GM21526 (cell line): ENCODE measurements at regions not wholly inside any gene's neighbourhood (a gene's known extent, or its start where the extent isn't known, plus 50 kb on each side); places are given as distances from the start of the nearest gene placed in this dataset.

Experiments used
- ATAC-seq: cut with Tn5 transposase; IDR thresholded peaks from one replicate; pipeline ENCODE4 v1.9.1; 2021; ENCODE audit warnings: moderate library complexity; ENCODE audit not compliant: unreplicated experiment, low FRiP score

DNA sequence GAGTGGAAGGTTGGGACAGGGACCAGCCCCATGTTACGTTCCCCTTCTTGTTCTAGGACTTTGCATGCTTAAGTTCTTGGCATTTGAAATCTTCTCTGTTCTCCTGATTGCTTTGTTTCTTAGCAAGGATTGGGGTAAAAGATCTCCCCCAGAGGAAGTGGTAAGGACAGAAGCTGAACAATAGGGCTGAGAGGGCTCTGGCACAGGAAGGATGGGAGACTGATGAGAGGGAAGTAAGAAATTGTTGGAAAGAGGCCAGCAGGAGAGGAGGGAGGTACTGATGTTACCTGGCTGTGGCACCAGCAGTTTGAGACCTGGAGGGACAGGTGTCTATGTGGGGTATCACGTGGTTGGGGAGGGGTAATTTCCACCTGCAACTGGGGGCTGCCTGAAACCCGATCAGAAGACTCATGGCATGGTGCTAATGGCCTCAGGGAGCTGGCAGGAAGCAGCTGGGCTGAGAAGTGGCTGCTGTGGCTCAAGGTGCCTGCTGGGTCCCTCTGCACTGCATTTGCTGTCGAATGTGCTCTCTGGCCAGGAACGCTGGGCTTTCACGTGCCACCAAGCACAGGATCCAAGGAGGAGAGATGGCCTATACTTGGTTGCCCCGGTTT is 108.4 kb downstream of the LSM3 start:
- ATAC-seq = no peak

DNA sequence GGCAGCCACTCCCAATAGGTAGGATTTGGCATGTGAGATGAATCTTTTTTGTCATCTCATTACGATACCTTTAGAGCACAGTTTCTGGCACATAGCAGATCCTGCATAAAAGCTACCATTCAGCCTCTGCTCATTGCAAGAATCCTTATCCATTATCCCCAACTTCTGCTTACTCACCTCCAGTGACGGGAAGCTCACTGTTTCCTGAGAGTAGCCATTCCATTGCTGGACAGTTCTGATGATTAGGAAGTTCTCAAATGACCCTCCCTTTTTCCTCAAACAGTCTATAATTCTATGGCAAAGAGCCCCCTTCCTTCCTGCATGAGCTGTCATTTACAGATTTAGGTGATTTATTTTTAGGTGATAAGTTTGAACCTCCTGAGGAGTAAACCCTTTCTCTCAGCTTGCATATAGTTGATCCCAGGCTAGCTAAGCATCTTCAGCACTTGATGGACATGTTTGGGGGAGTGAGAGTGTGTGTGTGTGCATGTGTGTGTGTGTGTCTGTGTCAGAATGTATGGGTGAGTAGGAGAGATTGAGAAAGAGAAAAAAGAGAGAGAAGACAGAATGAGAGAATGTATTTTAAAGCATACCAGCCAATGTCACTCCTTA is 109.7 kb downstream of the LSM3 start:
- no peak for ATAC-seq

DNA sequence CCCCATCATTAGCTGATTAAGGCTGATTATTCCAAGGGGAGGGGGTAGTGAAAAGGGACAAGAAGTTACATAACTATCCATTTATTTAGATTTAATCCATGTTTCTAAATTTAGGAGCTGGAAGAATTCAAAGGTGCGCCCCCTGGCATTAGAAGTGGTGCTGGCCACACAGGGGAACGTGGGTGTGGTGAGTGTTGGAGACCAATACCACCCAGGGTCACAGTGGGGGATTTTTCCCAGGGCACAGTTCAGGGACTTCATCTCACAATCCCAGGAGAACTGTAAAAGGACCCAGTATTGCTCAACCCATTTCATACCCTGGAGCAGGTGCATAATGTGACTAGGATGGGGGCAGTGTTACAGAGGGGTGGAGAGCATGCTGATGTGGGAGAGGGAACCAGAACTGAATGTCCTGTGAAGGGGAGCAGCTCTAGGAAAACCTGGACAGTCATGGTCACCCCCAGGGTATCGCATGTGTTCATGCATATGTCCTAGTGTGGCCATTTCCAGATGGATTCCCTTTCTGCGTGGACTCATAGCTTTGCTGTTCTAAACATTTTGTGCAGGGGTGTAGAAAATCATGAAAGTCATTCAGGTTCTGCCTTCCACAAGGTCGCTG is 110.3 kb downstream of the LSM3 start:
- ATAC-seq = no peak

DNA sequence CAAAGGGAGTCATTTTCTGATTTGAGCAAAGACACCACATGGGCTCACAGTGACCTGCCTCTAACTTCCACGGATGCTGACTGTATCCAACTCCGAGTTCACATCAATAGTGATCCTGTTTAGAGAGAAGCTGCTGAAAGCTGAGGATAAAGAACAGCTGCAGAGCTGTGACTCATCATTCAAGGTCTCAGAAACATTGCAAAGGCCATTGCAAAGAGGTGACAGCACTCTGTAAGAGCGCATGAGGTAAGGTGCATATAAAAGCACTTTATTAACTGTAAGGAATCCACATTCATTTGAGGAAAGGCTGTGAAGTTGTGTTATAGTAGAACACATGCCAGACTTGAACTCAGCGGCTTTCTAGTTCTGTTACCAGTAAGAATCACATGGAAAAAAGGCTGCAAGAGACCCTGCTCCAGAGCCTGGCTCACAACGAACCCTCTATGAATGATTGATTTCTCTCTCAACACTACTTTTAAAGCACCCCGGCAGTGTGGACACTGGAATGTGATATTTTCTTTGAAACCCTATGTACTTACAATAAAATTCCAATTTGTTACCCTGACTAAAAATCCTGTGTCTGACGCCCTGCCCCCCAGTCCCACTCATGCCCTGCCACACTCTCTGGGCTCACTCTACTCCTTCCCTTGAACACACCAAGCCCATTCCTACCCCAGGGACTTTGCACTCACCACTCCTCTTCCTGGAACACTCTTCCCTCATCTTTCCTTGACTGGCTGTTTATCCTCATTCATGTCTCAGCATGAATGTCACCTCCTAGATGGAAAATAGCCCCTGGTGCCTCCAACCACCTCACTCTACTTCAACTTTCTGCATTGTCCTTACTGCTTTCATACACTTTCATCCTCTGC is 111.2 kb downstream of the LSM3 start:
- ATAC-seq = no peak

DNA sequence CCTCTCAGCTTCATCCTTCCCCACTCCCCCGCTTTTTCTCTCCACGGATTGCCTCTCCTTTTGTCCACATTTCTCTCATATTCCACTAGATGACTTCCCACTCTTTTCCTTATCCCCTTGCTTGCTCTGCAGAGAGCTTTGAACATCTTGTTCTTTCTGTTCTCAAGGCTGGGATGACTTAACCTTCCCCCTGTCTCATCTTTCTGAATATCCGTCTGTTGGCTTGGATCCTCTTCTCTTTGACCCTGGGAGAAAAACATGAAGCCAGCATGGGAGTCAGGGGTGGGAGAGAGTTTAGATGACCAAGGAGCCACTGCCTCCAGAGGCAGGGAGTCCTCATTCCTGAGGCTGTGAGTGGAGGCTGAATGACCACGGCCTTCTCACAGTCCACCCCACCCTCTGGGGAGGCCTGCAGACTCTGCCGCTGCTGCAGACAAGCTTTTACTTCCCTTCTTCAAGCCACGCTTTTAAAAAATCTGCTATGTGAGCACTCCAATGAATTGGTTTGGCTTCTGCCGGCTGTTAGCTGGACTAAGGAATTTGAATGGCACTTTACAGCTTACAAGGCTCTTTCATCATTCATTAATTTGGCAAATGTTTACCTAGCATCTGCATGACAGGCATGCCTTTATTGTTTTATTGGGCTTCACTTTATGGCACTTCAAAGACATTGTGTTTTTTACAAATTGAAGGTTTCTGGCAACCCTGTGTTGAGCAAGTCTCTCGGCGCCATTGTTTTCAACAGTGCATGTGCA is 111.6 kb upstream of the SLC6A6 start:
- no peak for ATAC-seq

DNA sequence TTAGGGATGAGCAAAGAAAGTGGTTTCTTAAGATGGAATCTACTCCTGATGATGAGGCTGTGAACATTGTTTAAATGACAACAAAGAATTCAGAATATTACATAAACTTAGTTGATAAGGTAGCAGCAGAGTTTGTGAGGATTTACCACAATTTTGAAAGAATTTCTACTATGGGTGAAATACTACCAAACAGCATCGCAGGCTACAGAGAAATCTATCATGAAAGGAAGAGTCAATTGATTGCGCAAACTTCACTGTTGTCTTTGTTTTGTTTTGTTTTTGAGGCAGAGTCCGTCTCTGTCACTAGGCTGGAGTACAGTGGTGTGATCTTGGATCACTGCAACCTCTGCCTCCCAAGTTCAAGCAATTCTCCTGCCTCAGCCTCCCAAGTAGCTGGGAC is 107.4 kb upstream of the SLC6A6 start:
- ATAC-seq = no peak

DNA sequence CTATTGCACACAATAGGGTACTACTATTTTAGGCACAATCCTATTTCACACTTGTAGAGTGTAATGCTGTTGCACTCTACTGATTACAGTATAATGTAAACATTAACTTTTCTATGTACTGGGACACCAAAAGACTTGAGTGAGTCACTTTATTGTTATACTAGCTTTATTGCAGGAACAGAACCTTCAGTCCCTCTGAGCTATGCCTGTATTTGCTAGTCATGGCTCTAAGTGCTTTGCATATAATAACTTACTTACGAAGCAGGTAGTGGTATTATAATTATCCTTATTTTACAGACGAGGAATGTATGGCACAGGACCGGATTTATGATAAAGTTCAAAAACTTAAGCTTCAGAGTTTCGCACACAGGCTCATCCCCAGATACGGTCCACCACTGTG is 106.6 kb upstream of the SLC6A6 start:
- ATAC-seq = no peak

DNA sequence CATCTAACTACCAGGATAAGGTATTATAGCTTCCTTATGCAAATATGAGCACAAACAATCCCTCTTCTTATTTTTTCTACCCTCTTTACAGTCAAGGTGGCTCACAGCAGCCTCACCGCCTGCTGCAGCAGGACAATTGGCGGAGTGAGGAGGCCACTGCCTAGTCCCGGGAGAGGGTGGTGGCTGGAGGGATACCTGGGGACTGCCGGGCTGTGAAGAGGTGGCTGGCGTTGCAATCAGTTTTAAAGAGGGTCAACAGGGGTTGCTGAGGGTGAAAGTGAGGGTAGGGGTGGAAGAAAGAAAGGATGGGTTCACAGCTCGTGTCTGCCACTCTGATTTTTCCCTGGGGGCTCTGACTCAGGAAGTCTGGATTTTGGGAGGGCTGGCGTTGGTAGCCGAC is 105.1 kb upstream of the SLC6A6 start:
- ATAC-seq = no peak

DNA sequence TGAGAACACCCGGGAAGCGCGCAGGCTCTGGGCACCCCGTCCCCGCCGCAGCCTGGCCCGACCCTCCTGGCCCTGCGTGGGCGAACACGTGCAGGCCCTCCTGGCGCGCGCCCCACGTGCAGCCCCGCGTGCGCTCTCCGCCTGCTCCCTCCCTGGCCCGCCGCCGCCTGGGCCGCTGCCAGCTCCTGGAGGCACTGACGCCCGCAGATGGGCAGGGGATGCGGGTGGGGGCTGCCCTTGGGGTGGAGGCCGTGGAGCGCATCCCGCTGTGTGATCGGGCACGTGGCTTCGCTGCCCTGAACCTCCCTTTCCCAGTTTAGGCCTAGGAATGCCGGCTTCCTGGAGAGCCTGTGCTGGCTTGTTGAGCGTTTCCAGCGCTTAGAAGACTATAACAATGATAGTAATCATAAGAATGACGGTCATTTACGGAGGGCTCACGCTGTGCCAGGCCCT is 104.6 kb upstream of the SLC6A6 start:
- no peak for ATAC-seq

DNA sequence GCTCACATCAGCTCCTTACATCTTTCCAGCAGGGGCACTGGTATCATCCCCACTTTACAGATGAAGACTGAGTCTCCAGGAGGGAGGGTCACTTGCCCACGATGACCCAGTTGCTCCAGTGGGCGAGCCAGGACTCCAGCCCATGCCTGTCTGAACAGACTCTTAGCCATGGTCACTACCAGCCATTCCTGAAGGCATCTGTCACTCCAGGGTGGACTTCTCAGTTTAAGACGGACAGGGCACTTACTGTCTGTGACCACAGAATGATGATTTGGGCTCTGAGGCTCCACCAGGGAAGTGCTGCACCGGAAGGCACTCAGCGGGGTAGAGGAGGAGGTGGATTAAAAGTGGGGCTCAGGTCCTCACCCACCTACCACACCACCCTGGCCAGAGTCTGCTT is 104.0 kb upstream of the SLC6A6 start:
- no peak for ATAC-seq

DNA sequence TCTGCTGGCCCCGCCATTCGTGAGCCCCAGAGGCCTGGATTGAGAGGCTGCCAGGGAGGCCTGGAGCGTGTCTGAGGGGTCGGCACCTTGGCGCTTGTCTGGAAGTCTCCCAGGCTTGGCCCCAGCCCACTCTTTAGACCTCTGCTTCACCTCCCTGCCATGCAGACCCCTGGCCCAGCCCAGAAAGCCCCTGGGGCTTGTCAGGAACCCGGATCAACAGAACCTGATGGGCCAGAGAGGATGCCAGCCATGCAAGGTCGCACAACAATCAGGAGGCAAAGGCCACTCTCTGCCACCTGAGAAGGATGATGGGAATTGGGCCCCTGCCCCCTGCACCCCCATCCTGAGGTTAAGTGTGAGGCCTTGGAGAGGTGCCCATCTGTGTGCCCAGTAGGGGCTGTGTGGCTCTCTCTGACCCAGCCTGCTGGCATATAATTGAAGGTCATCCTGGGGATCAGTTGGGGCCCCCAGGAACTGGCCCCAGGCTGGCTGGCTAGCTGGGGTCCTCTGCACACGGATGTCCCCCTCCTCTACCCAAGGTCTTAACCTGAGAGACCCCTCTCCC is 103.3 kb upstream of the SLC6A6 start:
- no peak for ATAC-seq

DNA sequence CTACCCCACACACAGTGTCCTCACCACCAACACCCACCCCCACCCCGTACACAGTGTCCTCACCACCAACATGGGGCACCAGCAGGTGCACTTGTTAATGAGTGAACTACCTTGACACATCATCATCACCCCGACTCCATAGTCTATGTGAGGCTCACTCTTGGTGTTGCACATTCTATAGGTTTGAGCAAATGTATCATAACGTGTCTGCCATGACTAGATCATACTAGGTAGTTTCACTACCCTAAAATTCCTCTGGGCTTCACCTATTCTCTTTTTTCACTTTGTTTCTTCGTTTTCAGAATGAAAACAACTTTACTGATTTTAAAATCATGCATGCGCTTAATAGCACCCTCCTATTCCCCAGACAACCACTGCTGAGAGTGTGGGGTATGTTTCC is 102.6 kb upstream of the SLC6A6 start:
- no peak for ATAC-seq

DNA sequence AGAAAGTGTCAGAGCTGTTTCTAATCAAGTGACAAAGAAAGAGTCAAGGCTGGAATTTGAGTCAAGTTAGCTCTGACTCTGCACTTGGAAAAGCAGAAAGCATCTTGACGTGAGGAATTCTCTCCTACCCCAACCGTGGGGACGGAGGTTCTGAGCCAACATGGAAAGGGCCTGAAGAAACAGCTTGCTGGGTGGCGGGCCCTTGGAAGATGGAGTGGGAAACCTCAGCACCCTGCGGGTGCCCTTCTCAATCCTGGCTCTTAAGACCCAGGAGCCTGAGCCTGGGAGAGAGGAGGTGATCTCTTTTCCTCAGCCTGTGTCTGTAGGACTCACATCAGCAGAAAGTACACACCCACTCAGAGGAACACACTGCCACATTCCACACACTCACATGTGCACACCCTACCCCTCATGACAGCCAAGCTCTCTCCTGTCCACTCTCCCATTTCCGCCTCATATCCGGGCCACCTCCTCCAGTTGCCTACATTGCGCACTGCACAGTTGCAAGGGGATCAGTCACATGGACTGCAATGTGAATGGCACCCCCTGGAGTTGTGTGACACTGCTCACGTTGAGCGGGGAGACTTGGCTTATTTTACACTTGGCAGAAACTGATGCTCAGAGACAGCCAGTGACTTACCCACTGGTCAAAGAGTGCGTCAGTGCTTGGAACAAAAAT is 101.5 kb upstream of the SLC6A6 start:
- ATAC-seq = no peak

DNA sequence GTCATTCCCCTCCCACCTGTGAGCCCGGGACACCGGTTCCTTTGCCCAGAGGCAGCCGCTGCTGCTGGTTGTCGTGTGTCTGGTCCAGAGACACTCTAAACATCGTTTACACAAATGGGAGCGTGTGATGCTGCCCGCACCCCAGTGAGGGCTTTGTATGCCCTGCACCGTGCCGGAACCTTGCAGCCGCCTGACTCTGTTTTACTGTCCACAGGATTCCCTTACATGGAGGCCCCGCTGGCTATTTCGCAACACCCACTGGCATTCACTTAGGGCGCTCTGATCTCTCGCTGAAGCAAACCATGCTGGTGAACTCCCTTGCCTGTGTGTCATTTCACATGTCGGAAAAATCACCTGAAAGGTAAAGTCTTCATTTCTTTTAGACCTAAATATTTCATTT is 100.8 kb upstream of the SLC6A6 start:
- no peak for ATAC-seq

DNA sequence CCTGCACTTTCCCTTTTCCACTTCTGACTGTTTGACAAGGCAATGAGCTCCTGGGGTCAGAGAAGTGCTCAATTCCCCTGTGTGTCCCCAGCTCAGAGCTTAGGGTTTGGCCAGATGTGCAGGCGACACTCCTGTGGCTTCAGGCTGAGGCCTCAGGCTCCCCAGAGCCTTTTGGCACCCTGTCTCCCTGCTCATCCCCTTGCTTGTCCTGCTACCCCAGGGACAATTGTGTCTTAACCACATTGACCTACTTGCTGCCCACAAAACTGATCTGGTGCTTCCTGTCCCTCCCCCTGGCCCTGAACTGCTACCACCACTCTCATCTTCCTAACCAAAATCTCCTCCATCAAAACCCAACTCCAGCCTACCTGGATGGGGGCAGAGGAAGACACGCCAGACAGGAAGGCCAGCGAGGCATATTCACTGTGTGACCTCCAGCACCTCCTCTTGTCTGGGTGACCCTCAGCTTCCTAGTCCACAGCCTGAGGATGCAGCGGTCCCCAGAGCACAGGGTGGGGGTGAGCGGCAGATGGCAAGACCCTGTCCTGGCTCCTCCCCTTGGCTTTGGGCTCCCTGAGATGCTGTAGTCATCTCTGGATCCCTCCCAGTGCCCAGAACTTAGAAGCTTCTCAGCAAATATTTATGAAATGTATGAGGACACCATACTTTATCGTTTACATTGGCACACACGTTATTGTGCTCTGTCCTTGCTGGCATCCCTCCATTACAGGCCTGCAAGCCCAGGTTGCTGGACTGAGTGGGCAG is 98.9 kb upstream of the SLC6A6 start:
- ATAC-seq = no peak

DNA sequence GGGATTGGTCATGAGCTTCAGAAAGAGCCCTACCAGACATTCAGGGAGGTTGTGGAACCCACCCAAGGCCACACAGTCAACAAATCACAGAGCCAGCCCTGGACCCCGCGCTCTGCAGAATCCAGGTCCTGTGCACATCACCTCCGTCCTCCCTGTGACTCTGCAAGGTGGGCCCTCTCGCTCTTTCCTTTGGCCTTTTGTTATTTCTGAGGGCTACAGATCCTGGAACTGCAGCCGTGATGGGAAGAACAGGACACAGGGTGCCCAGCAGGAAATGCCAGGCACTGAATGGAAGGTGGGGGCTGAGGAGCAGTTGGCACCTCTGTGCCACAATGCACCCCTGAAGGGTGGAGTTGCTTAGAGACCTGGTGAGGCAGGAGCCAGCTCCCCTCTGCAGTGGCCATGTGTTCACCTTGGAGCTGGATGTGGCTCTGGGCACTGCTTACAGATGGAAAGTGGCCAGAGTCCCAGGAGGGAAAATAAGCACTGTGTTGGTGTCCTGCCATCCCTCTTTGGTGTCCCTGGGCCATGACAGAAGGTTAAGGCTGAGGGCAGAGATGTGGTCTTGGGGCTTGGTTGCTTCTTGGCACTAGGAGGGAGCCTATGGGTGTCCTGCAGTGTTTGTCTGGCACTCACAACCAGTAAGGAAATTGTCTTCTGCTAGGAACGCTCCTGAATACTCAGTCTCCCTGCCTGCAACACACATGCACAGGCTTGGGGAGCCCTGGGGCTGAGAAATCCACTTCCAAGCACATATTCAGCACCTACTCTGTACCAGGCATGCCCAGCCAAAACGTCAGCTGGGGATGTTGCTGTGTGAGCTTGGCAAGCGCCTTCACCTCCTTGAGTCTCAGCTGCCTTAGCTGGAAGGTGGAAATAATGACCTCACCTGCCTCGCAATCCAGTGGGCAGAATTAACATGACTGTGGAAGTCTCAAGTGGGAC is 98.0 kb upstream of the SLC6A6 start:
- ATAC-seq = no peak

DNA sequence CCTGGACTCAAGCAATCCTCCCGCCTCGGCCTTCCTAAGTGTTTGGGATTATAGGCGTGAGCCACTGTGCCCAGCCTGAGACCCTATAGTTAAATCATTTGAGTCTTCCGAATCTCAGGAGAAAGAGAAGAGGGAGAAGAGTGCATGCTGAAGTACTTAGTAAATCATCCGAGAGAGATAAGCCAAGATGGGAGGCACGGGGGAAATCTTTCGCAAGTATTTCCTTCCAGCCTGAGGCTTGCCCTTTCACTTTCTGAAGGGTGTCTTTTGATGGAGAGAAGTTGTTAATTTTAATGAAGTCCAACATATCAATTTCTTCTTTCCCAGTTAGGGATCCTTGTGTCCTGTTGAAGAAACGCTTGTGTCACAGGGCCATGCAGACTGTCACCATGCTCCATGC is 97.1 kb upstream of the SLC6A6 start:
- ATAC-seq = no peak

DNA sequence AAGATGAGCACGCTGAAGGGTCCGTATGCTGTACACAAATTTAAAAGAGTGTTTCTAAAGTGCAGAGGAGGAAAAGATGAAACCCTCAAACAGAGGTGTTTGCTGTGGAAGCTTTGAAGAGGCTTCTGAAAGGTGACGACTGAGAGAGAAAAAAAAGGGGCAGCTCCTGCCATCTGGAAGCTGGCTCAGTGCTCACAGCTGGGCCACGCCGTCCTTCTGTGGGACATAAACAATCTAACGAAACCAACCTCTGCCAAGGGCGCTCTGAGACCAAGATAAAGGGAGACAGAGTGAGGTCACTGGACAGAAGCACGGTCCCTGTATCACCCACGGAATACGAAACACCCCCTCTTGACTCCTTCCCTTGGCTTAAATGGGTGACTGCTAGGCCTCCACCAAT is 96.3 kb upstream of the SLC6A6 start:
- ATAC-seq = no peak
